C1 segment of cervical spinal cord (tissue), 14 donors: ENCODE measurements at regions not wholly inside any gene's neighbourhood (a gene's known extent, or its start where the extent isn't known, plus 50 kb on each side); places are given as distances from the start of the nearest gene placed in this dataset.
"Not testable (repeated sequence)": the region's sequence is repeated elsewhere in the genome, so short reads cannot be mapped to it uniquely, and the experiment has no call there.

Source experiments
- DNase-seq, 14 donors: peaks; one replicate each; lab custom pipeline; 2025; lab: John Stamatoyannopoulos, UW

DNA sequence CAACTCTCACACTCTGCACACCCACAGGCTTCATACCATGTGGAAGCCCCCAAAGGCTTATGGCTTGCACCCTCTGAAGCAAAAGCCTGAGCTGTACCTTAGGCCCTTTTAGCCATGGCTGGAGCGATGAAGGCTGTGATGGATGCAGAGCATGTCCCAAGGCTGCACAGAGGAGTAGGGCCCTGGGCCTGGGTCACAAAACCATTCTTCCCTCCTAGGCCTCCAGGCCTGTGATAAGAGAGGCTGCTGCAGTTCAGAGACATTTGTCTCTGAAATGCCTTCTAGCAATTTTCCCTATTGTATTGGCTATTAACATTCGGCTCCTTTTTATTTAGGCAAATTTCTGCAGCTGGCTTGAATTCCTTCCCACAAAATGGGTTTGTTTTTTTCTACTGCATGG lies 1707.7 kb downstream of the MRPL39 start:
- no peak for DNase-seq

- no peak for DNase-seq
Measured at GRCh38 chr21:23890652-23891051, 1716.6 kb downstream of the MRPL39 start.

DNA sequence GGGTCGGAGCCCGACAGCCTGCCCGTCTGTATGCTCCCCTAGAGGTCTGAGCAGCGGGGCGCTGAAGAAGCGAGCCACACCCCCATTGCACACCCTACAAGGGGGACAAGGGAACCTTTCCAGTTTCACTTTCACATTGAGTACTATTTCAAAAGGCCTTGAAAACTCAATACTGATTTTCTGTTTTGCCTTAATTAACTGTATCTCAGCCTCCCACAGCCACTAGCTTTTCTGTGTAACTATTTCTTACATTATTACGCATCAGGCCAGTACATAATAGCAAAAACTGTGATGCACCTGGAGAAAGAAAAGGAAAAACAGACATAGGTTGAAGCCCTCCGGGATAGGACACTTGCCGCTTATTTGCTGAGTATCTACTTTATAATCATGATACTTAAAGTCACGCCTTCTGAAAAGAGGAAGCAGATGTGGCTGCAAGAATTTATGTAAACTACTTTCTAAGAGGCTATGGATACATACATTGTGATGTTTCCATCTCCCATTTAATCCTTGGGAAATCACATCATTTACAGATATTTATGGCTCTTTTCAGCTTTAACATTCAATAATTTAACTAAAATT lies 1719.5 kb downstream of the MRPL39 start:
- no peak for DNase-seq

- no peak for DNase-seq
Measured at GRCh38 chr21:23886828-23887724, 1720.2 kb downstream of the MRPL39 start.

DNA sequence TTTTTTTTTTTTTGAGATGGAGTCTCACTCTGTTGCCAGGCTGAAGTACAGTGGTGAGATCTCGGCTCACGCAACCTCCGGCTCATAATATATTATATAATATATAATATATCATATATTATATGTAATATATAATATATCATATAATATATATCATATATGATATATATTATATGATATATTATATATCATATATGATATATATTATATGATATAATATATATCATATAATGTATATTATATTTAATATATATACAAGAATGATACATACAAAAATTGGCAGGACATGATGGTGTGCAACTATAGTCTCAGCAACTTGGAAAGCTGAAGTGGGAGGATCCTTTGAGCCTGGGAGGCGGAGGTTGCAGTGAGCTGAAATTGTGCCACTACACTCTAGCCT lies 1725.5 kb downstream of the MRPL39 start:
- DNase-seq: no peak

- no peak for DNase-seq
Measured at GRCh38 chr21:23876925-23877558, 1730.2 kb downstream of the MRPL39 start.

DNA sequence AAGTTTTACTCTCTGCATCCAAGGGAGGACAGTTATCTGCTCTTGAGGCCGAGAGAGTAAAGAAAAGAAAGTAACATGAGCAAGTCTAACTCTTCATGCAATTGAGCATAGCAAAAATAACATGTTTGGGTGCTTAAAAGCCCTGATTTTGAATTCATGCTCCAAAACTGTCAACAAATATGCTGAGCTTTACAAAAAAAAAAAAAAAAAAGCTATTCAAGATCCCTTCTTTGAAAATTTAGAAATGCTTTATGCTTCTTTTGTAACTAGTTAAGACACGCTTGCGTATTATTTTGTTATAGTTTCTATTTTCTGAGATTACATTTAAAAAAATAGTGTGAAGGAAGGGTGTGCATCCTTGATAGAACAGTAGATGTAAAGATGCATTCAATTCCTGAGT lies 1733.0 kb downstream of the MRPL39 start:
- no peak for DNase-seq

GRCh38 chr21:23861911-23862504 lies 1745.3 kb downstream of the MRPL39 start:
- DNase-seq: no peak

- no peak for DNase-seq
Measured at GRCh38 chr21:23858878-23859277, 1748.4 kb downstream of the MRPL39 start.

DNA sequence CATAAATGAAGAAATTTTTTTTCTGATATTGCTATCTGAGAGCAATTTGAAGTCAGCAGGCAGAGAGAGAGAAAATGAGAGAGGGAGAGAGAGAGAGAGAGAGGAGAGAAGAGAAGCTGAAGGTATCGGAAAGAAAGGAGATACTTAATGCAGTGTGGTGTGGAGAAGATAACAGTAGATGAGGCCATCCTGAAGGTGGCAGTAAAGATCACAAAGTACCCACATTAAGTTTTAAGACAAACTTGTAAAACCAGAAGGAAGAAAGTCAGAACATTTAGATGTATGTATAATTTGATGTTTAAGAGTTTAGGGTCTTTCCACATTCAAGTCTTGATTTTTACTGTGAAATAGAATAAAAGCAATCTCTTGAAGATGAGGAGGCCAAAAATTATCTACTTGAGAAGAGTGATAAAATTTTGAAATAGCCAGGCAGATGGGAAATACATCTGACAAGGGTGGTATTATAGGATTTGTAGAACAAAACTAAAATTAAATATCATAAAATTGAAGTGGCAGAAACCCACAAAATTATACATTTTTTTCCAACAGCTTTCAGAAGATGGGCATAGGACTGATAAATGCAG lies 1753.4 kb downstream of the MRPL39 start:
- DNase-seq: peak in 1 of 14 donors; percentile 6

DNA sequence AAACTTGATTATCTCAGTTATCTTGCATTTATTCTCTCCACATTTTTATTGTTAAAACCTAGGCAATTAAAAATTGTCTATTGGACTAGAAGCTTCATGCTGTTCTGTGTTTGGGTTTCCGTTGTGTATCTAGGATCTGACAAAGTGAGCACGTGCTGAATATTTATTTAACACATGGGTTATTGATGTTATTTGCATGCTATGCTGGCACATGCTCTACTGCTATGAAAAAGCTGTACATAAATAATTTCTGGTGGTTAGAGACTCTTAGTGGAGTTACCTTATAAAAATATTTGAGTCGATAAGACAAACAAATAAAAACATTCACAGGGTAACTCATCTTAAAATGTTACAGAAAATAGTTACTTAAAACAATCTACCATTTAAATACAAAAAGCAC lies 1769.7 kb downstream of the MRPL39 start:
- no peak for DNase-seq

DNA sequence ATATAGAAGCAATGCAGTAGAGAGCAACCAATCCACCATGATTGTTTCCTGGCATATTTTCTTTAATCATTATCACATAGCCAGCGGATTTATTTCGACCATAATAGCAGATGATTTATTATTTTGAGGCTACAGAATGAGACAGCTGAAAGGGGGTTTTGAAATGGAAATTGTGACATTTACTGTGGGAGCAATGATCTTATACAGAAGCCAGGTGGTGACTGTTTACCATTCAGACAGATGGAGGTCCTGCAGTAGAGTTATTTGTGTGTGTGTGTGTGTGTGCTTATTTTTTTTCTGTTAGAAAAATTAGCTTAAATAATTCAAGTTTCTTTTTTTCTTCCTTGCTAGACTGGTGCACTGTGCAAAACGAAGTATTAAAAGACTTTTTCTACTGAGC lies 1784.5 kb downstream of the MRPL39 start:
- no peak for DNase-seq

GRCh38 chr21:23817337-23817736 lies 1789.9 kb downstream of the MRPL39 start:
- no peak for DNase-seq

DNA sequence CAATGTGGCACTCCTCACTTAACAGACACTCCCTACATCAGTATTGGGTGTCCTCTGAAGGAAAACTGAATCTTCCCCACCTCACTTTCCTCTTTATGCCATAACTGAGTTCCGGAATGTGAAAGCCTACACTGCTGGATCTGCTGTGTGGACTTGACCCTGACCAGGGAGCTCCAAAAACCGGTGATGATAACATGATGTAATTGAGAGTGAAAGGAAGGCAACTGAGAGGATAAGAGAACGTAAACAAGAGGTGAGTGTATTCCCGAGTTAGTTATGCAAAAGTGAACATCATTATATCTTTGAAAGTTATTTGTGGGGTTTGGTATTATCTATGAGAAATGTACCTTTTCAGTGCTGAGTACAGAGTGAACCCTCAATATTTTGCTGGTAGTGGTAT lies 1794.8 kb downstream of the MRPL39 start:
- DNase-seq: no peak

GRCh38 chr21:23811805-23812204 lies 1795.5 kb downstream of the MRPL39 start:
- DNase-seq: no peak

- no peak for DNase-seq
Measured at GRCh38 chr21:23809573-23809972, 1797.7 kb downstream of the MRPL39 start.

GRCh38 chr21:23806966-23807548 lies 1800.2 kb downstream of the MRPL39 start:
- DNase-seq: not testable (repeated sequence)

DNA sequence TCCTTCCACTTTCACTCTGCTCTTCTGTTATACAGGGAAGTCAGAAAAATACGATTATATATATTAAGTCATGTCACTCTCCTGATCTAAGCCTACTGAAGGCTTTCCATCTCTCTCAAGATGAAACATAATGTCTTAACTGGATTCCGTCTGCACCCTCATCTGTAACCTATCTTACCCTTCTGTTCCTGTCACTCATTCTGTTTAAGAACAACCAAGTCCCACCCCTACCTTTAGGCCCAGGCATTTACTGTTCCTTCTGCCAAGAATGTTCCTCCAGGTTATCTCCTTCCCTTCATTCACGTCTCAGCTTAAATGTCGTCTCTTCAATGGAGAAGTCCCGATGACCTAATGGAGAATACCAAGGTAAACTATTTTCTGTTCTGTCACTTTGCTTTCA lies 1802.4 kb downstream of the MRPL39 start:
- no peak for DNase-seq

DNA sequence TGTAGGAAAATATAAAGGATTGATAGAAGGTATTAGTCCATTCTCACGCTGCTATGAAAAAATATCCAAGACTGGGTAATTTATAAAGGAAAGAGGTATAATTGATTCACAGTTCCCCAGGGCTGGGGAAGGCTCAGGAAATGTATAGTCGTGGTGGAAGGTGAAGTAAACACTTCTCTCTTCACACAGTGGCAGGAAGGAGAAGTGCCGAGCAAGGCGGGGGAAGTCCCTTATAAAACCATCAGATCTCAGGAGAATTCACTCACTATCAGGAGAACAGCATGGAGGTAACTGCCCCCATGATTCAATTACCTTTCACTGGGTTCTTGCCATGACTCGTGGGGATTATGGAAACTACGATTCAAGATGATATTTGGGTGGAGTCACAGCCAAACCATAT lies 1806.0 kb downstream of the MRPL39 start:
- no peak for DNase-seq

DNA sequence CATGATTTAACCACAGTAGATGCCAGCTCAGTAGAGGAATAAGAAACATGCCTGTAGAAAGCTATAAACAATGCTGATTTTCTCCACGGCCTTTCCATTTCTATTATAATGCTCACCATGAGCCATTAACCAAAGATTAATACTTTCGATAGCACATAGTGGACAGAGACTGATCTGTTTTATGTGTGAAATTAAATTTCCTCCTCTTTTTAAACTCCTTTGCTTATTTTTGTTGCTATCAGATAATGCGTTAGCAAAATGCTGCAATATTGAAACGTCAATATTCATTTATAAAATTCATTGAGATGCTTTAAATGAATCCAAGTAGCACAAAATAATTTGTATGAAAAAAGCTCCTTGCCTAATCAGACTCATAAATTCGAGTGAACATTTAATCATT lies 1807.9 kb downstream of the MRPL39 start:
- no peak for DNase-seq

GRCh38 chr21:23792300-23792699 lies 1815.0 kb downstream of the MRPL39 start:
- no peak for DNase-seq

DNA sequence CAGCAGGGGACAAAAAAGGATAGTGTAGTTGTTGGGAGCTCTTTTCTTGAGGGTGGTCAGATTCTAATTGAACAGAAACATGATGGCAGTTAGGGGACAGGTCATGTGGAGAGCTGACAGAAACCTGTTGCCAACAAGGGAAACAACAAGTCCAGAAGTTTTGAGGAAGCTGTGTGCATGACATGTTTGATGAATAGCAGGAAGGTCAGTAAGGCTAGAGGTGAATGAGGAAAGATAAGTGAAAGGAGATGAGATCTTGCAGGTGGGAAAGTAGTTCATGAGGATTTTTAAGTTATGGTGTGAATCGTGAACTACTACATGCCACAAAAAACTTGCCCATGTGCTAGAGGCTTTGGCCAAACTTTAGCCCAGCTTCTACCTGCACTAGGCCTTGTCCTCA lies 1817.4 kb downstream of the MRPL39 start:
- no peak for DNase-seq
